ENCODE measurements at regions not wholly inside any gene's neighbourhood (a gene's known extent, or its start where the extent isn't known, plus 50 kb on each side); places are given as distances from the start of the nearest gene placed in this dataset.

DNA sequence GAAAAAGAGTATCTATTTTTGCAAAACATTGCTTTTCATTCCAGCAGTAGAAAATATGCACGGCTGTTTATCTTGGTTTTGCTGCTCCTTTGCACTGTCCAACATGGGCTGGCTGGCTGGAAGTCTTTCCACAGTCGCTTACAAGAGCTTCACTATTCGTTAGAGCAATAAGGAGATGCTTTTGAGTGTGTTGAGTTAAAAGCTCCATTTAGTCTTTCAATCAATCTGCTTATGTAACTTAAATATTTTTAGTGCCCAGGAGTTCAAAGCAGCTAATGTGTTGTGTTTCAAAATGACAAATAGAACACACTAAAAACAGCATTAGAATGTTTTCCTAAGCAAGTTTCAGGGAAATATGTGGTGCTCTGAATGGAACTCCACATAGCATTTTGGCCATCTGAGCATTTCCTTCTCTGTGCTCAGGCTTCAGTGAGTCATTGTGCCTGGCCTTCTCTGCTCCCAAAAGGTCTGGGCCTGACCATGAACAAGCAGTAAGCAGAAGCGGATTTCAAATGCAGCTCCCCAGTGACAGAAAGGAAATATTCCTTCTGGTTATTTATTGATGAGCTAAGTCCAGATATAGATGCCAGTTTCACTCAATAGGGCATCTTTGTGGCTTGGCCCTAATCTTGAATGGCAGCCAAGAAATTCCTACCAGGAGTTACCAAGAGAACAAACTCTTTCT is 580.3 kb downstream of the TENT5A start:
- Mint-ChIP-seq H3K27me3 (ENCODE audit: low read depth) (no peaks in the 10 kb centered on the region), H3K4me1 (no peaks in the 10 kb centered on the region), H3K4me3 (no peak overlapping the region), H3K27ac (no peak overlapping the region), H3K36me3 (no peaks in the 10 kb centered on the region), H3K9me3 (no peaks in the 10 kb centered on the region)
- TF ChIP-seq SMAD4 (CRISPR knock-in tag; IDR thresholded peaks at IDR 0.05) (no peak), RORB (CRISPR knock-in tag; IDR thresholded peaks at IDR 0.05) (no peak), KAT7 (CRISPR knock-in tag; IDR thresholded peaks at IDR 0.05; ENCODE audit: borderline replicate concordance) (no peak), JUN (CRISPR knock-in tag; IDR thresholded peaks at IDR 0.05) (no peak), IRF2 (CRISPR knock-in tag; IDR thresholded peaks at IDR 0.05; ENCODE audit: borderline replicate concordance, low read depth) (no peak), ATF1 (CRISPR knock-in tag; IDR thresholded peaks at IDR 0.05) (no peak), MYBL2 (CRISPR knock-in tag; IDR thresholded peaks at IDR 0.05) (no peak), EMX1 (CRISPR knock-in tag; IDR thresholded peaks at IDR 0.05) (no peak), NFYB (CRISPR knock-in tag; conservative IDR thresholded peaks at IDR 0.05; ENCODE audit: low read depth) (no peak), FOXJ3 (CRISPR knock-in tag; IDR thresholded peaks at IDR 0.05; ENCODE audit: borderline replicate concordance) (no peak), NFE2L1 (CRISPR knock-in tag; IDR thresholded peaks at IDR 0.05) (no peak)
- TF ChIP-seq, protein P1, sequence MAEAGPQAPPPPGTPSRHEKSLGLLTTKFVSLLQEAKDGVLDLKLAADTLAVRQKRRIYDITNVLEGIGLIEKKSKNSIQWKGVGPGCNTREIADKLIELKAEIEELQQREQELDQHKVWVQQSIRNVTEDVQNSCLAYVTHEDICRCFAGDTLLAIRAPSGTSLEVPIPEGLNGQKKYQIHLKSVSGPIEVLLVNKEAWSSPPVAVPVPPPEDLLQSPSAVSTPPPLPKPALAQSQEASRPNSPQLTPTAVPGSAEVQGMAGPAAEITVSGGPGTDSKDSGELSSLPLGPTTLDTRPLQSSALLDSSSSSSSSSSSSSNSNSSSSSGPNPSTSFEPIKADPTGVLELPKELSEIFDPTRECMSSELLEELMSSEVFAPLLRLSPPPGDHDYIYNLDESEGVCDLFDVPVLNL (CRISPR knock-in tag; IDR thresholded peaks at IDR 0.05; ENCODE audit: borderline replicate concordance, low read depth) = no peak
- TF ChIP-seq, protein P2, sequence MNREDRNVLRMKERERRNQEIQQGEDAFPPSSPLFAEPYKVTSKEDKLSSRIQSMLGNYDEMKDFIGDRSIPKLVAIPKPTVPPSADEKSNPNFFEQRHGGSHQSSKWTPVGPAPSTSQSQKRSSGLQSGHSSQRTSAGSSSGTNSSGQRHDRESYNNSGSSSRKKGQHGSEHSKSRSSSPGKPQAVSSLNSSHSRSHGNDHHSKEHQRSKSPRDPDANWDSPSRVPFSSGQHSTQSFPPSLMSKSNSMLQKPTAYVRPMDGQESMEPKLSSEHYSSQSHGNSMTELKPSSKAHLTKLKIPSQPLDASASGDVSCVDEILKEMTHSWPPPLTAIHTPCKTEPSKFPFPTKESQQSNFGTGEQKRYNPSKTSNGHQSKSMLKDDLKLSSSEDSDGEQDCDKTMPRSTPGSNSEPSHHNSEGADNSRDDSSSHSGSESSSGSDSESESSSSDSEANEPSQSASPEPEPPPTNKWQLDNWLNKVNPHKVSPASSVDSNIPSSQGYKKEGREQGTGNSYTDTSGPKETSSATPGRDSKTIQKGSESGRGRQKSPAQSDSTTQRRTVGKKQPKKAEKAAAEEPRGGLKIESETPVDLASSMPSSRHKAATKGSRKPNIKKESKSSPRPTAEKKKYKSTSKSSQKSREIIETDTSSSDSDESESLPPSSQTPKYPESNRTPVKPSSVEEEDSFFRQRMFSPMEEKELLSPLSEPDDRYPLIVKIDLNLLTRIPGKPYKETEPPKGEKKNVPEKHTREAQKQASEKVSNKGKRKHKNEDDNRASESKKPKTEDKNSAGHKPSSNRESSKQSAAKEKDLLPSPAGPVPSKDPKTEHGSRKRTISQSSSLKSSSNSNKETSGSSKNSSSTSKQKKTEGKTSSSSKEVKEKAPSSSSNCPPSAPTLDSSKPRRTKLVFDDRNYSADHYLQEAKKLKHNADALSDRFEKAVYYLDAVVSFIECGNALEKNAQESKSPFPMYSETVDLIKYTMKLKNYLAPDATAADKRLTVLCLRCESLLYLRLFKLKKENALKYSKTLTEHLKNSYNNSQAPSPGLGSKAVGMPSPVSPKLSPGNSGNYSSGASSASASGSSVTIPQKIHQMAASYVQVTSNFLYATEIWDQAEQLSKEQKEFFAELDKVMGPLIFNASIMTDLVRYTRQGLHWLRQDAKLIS (CRISPR knock-in tag; IDR thresholded peaks at IDR 0.05; ENCODE audit: borderline replicate concordance) = no peak
- TF ChIP-seq, protein P3, sequence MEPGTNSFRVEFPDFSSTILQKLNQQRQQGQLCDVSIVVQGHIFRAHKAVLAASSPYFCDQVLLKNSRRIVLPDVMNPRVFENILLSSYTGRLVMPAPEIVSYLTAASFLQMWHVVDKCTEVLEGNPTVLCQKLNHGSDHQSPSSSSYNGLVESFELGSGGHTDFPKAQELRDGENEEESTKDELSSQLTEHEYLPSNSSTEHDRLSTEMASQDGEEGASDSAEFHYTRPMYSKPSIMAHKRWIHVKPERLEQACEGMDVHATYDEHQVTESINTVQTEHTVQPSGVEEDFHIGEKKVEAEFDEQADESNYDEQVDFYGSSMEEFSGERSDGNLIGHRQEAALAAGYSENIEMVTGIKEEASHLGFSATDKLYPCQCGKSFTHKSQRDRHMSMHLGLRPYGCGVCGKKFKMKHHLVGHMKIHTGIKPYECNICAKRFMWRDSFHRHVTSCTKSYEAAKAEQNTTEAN (CRISPR knock-in tag; IDR thresholded peaks at IDR 0.05) = no peak
- TF ChIP-seq, protein P4, sequence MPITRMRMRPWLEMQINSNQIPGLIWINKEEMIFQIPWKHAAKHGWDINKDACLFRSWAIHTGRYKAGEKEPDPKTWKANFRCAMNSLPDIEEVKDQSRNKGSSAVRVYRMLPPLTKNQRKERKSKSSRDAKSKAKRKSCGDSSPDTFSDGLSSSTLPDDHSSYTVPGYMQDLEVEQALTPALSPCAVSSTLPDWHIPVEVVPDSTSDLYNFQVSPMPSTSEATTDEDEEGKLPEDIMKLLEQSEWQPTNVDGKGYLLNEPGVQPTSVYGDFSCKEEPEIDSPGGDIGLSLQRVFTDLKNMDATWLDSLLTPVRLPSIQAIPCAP (CRISPR knock-in tag; IDR thresholded peaks at IDR 0.05) = no peak
- TF ChIP-seq, protein P5, sequence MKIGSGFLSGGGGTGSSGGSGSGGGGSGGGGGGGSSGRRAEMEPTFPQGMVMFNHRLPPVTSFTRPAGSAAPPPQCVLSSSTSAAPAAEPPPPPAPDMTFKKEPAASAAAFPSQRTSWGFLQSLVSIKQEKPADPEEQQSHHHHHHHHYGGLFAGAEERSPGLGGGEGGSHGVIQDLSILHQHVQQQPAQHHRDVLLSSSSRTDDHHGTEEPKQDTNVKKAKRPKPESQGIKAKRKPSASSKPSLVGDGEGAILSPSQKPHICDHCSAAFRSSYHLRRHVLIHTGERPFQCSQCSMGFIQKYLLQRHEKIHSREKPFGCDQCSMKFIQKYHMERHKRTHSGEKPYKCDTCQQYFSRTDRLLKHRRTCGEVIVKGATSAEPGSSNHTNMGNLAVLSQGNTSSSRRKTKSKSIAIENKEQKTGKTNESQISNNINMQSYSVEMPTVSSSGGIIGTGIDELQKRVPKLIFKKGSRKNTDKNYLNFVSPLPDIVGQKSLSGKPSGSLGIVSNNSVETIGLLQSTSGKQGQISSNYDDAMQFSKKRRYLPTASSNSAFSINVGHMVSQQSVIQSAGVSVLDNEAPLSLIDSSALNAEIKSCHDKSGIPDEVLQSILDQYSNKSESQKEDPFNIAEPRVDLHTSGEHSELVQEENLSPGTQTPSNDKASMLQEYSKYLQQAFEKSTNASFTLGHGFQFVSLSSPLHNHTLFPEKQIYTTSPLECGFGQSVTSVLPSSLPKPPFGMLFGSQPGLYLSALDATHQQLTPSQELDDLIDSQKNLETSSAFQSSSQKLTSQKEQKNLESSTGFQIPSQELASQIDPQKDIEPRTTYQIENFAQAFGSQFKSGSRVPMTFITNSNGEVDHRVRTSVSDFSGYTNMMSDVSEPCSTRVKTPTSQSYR (CRISPR knock-in tag; IDR thresholded peaks at IDR 0.05) = no peak
- TF ChIP-seq, protein P6, sequence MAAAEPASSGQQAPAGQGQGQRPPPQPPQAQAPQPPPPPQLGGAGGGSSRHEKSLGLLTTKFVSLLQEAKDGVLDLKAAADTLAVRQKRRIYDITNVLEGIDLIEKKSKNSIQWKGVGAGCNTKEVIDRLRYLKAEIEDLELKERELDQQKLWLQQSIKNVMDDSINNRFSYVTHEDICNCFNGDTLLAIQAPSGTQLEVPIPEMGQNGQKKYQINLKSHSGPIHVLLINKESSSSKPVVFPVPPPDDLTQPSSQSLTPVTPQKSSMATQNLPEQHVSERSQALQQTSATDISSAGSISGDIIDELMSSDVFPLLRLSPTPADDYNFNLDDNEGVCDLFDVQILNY (CRISPR knock-in tag; IDR thresholded peaks at IDR 0.05) = no peak
- TF ChIP-seq, protein P7, sequence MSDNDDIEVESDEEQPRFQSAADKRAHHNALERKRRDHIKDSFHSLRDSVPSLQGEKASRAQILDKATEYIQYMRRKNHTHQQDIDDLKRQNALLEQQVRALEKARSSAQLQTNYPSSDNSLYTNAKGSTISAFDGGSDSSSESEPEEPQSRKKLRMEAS (CRISPR knock-in tag; IDR thresholded peaks at IDR 0.05) = no peak
- TF ChIP-seq, protein P8, sequence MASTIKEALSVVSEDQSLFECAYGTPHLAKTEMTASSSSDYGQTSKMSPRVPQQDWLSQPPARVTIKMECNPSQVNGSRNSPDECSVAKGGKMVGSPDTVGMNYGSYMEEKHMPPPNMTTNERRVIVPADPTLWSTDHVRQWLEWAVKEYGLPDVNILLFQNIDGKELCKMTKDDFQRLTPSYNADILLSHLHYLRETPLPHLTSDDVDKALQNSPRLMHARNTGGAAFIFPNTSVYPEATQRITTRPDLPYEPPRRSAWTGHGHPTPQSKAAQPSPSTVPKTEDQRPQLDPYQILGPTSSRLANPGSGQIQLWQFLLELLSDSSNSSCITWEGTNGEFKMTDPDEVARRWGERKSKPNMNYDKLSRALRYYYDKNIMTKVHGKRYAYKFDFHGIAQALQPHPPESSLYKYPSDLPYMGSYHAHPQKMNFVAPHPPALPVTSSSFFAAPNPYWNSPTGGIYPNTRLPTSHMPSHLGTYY (CRISPR knock-in tag; IDR thresholded peaks at IDR 0.05) = no peak
- TF ChIP-seq, protein P9, sequence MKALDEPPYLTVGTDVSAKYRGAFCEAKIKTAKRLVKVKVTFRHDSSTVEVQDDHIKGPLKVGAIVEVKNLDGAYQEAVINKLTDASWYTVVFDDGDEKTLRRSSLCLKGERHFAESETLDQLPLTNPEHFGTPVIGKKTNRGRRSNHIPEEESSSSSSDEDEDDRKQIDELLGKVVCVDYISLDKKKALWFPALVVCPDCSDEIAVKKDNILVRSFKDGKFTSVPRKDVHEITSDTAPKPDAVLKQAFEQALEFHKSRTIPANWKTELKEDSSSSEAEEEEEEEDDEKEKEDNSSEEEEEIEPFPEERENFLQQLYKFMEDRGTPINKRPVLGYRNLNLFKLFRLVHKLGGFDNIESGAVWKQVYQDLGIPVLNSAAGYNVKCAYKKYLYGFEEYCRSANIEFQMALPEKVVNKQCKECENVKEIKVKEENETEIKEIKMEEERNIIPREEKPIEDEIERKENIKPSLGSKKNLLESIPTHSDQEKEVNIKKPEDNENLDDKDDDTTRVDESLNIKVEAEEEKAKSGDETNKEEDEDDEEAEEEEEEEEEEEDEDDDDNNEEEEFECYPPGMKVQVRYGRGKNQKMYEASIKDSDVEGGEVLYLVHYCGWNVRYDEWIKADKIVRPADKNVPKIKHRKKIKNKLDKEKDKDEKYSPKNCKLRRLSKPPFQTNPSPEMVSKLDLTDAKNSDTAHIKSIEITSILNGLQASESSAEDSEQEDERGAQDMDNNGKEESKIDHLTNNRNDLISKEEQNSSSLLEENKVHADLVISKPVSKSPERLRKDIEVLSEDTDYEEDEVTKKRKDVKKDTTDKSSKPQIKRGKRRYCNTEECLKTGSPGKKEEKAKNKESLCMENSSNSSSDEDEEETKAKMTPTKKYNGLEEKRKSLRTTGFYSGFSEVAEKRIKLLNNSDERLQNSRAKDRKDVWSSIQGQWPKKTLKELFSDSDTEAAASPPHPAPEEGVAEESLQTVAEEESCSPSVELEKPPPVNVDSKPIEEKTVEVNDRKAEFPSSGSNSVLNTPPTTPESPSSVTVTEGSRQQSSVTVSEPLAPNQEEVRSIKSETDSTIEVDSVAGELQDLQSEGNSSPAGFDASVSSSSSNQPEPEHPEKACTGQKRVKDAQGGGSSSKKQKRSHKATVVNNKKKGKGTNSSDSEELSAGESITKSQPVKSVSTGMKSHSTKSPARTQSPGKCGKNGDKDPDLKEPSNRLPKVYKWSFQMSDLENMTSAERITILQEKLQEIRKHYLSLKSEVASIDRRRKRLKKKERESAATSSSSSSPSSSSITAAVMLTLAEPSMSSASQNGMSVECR (CRISPR knock-in tag; IDR thresholded peaks at IDR 0.05; ENCODE audit: borderline replicate concordance) = no peak
- ChIA-PET POLR2A (no interaction called here), CTCF (no interaction called here)
- no peak for DNase-seq (ENCODE audit: low spot score)
- ATAC-seq = no peak

Measured in WTC11 (cell line).